A172 (cell line): ENCODE measurements at regions not wholly inside any gene's neighbourhood (a gene's known extent, or its start where the extent isn't known, plus 50 kb on each side); places are given as distances from the start of the nearest gene placed in this dataset.
"Not testable (repeated sequence)": the region's sequence is repeated elsewhere in the genome, so short reads cannot be mapped to it uniquely, and the experiment has no call there.

Experiments
- DNase-seq: peaks from one replicate; pipeline ENCODE4 v3.0.0-alpha.2; 2015; ENCODE audit warnings: low spot score

DNA sequence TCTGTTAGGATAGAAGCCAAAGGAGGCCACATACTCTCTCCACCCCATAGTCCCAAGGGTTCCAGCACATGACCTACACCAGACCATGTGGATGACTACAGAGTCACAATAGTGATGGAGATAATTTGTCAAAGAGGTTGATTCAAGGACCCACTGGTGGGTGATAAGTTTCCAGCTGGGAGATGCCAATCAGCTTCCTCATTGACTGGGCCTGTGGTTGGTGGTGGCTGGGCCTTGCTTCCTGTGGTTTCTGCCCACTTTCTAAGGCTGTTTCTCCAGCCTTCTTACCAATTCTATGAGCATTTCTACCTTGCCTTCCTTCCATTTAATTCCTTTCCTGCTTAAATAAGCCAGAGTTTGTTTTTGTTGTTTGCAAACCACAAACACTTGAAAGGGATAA, 95.5 kb upstream of the CPEB2 start:
- DNase-seq, result no peak

- DNase-seq, result peak; percentile 56
These were observed 93.6 kb upstream of the CPEB2 start for GRCh38 chr4:14908635-14909034.

GRCh38 chr4:14910411-14910810, 91.9 kb upstream of the CPEB2 start:
- DNase-seq, result no peak

DNA sequence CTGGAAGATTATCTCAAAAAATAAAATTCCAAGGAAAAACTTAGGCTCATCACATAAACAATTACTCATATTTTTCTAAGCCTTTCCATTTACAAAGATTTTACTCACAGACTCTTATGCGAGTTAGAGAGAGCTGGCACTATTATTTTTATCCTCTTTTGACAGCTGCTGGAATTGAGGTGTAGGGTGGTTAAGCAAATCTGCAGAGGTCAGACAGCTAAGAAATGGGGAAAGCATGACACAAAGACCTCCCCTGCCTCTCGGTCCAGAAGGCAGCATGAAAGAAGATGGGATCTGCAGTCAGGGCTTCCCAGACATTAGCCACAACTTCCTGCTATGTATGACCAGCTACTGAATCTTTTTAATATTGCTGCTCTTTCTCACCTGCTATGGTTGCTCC, 89.9 kb upstream of the CPEB2 start:
- DNase-seq, result no peak

DNA sequence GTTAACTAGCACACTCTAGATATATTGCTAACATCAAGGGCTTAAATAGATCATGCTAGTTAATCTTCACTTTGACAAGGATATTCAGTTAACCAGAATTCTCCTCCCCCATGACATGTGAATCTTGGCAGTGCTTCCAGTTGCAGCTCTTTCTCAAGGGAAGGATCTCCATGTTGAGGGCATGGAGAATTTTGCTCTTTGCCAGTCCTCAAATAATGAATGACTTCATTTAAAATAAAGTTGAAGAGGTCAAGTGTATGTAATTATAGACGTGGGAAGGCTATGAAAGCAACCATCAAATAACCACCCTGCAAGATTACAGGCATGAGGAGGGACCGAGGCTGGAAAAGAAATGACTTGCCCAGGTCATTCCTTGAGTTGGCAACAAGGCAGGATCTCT, 87.3 kb upstream of the CPEB2 start:
- DNase-seq, result no peak

GRCh38 chr4:14916554-14917297, 85.6 kb upstream of the CPEB2 start:
- peak; percentile 88 for DNase-seq

- no peak for DNase-seq
These were observed 85.0 kb upstream of the CPEB2 start for GRCh38 chr4:14917298-14917633.

GRCh38 chr4:14918336-14918735, 83.9 kb upstream of the CPEB2 start:
- DNase-seq, result no peak

GRCh38 chr4:14919785-14920184, 82.5 kb upstream of the CPEB2 start:
- DNase-seq, result no peak

GRCh38 chr4:14920237-14920636, 82.0 kb upstream of the CPEB2 start:
- no peak for DNase-seq

GRCh38 chr4:14920759-14921320, 81.4 kb upstream of the CPEB2 start:
- DNase-seq, result no peak

DNA sequence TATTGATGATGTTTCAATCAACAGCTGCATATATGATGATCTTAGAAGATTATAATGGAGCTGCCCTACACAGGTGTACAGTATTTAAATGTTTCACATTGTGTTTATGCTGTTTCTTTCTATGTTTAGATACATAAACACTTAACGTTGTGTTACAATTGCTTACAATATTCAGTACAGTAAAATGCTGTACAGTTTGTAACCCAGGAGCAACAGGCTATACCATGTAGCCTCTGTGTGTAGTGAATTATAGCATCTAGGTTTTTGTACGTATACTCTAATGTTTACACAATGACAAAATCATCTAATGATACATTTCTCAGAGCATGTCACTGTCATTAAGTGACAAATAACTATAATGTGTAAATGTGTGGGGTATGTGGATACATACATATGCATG, 80.5 kb upstream of the CPEB2 start:
- not testable (repeated sequence) for DNase-seq

DNA sequence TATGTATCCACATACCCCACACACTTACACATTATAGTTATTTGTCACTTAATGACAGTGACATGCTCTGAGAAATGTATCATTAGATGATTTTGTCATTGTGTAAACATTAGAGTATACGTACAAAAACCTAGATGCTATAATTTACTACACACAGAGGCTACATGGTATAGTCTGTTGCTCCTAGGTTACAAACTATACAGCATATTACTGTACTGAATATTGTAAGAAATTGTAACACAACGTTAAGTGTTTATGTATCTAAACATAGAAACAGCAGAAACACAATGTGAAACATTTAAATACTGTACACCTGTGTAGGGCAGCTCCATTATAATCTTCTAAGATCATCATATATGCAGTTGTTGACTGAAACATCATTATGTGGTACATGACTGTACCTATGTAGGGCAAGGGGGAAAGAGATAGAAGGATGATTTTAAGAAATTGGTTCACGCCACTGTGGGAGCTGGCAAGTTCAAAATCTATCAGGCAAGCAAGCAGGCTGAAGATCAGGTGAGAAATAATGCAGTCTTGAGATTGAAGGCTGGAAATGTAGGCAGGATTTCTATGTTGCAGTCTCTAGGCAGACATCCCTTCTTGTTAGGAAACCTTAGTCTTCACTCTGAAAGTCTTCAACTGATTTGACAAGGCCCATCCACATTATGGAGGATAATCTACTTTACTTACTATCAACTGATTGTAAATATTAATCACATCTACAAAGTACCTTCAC, 78.0 kb upstream of the CPEB2 start:
- DNase-seq, result no peak

DNA sequence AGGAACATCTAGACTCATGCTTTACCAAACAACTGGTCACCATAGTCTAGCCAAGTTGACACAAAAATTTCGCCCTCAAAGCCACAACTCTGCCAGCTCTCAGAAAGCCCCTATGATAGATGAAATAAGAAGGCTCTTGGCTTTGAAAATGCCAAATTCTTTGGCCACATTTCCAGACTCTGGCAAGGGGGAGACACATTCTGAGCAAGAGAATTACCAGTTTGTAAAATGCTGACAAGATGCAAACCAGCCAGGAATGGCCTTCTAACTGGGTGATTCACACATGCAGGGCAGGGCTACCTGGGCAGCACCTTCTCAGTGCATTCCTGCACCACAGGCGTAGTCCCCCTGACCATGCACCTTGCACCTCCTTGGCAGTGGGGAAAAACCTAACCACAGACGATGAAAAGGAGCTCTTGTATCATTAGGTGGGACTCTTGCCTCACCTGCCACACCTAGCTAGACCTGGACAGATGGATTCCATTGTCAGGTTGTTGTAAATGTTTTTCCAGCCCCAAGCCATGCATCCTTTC, 77.4 kb upstream of the CPEB2 start:
- no peak for DNase-seq

- no peak for DNase-seq
These were observed 76.8 kb upstream of the CPEB2 start for GRCh38 chr4:14925471-14925870.

GRCh38 chr4:14926368-14926767, 75.9 kb upstream of the CPEB2 start:
- DNase-seq, result no peak

- DNase-seq, result no peak
These were observed 74.2 kb upstream of the CPEB2 start for GRCh38 chr4:14928035-14928434.

DNA sequence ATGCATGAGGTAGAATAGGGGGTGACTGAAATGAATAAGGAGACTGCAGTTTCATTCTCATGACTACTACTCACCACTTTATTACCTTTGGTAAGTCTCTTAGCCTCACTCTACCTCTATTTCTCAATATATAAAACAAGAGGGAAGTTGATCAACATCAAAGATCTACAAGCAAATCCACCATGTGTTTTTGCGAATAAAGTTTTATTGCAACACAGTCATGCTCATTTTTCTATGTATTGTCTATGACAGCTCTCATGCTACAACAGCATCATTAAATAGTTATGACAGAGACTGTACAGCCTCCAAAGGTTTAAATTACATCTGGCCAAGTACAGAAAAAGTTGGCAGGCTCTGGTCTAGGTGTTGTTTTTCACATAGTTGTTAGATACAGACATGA, 72.6 kb upstream of the CPEB2 start:
- no peak for DNase-seq

DNA sequence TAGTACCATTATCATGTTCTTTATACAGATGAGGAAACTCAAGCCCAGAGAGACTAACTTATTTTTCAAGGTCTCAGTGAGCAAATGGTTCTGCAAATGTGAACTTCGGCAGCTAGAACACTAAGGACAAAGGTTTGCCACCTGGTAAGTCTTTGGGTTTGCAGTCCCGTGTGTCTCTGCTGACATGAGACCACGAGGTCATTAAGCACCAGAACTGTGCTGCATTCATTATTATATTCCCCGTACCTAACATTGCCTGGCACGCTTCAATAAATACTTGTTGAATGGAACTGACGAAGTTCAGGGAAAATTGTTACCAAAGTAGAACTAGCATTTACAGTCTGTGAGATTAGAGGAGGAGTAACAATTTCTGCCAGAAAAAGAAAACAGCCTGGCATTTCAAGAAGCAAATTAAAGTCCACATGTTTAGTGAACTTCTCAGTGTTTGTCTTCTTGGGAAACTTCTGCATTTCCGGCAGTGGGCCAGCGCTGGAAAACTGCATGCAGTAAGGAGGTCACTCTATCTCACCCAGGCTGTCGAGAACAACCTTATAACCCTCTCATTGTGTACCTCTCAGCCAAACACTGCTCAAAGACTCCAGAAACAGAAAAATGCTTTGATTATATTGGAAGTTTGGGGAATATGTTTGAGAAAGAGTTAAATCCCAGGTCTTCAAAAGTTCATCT, 67.4 kb upstream of the CPEB2 start:
- DNase-seq, result no peak

GRCh38 chr4:14943749-14944148, 58.5 kb upstream of the CPEB2 start:
- no peak for DNase-seq

DNA sequence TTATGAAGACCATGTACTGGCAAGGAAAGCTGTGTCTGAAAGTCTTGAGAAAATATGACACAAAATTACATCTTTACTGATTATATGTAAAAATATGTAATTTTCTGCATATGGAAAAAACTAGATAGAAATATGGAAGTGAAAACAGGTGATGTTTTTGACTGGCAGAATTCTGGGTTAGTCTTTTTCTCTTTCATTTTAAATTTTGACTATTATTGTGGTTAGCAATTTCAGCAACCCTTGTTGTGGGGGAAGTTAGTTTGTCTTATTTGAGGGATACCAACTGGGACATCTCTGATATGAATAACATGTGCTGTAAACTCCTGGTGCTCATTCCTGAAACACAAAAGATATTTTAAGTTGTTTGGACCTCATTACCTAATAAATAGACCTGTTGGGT, 49.9 kb upstream of the CPEB2 start:
- DNase-seq, result no peak
